C4-2B (cell line): ENCODE measurements at regions not wholly inside any gene's neighbourhood (a gene's known extent, or its start where the extent isn't known, plus 50 kb on each side); places are given as distances from the start of the nearest gene placed in this dataset.

Source experiments
- CTCF ChIP-seq: fragments of 450-650 bp; conservative IDR thresholded peaks from 2 replicates; pipeline ENCODE4 v1.5.1; 2017; ENCODE audit warnings: mild to moderate bottlenecking
- ZFX ChIP-seq: fragments of 450-650 bp; IDR thresholded peaks from 2 replicates; pipeline ENCODE4 v1.6.1; 2017

DNA sequence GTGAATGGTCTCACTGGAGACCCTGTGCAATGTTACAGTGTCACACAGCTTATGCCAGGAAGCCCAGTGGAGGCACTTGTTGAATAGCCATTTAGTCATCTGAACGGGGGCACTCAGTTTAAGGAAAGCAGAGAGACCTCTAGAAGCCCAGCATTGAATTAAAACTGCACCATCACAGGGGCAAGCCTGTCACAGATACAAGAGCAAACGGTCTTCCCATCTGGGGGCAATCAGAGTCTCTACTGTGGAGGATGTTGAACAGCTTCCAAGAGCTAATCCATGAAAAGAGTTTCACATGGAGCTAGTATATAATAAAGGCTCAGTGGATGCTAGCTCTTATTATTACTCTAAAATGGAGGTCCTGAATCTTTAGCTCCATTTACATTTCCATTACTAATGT, 553.7 kb upstream of the ARRDC4 start:
- TF ChIP-seq CTCF, result no peak
- TF ChIP-seq ZFX, result no peak
